ENCODE measurements at regions not wholly inside any gene's neighbourhood (a gene's known extent, or its start where the extent isn't known, plus 50 kb on each side); places are given as distances from the start of the nearest gene placed in this dataset.

GRCh38 chr11:88404932-88405710 lies 67.6 kb upstream of the CTSC start:
- DNase-seq (ENCODE audit: low spot score) = no peak

GRCh38 chr11:88404391-88404790 lies 66.9 kb upstream of the CTSC start:
- no peak for DNase-seq (ENCODE audit: low spot score)

GRCh38 chr11:88402784-88403183 lies 65.2 kb upstream of the CTSC start:
- DNase-seq (ENCODE audit: low spot score) = no peak

- no peak for DNase-seq (ENCODE audit: low spot score)
These were observed 64.7 kb upstream of the CTSC start for GRCh38 chr11:88402192-88402715.

GRCh38 chr11:88398791-88399570 lies 61.4 kb upstream of the CTSC start:
- DNase-seq (ENCODE audit: low spot score) = no peak

- DNase-seq (ENCODE audit: low spot score) = no peak
These were observed 60.8 kb upstream of the CTSC start for GRCh38 chr11:88398372-88398771.

GRCh38 chr11:88390254-88390653 lies 52.7 kb upstream of the CTSC start:
- no peak for DNase-seq (ENCODE audit: low spot score)

GRCh38 chr11:88387957-88388356 lies 50.4 kb upstream of the CTSC start:
- DNase-seq (ENCODE audit: low spot score) = no peak
